NB4 (cell line): ENCODE measurements at regions not wholly inside any gene's neighbourhood (a gene's known extent, or its start where the extent isn't known, plus 50 kb on each side); places are given as distances from the start of the nearest gene placed in this dataset.

Experiments used
- DNase-seq: peaks from one replicate; pipeline ENCODE4 v3.0.0; 2010; ENCODE audit warnings: low read depth
- H3K4me3 ChIP-seq: one replicate; pipeline ENCODE4 v1.5.1; 2011; ENCODE audit warnings: mild to moderate bottlenecking, low read depth, low read length, moderate library complexity
- MAX ChIP-seq: IDR thresholded peaks from 2 replicates; pipeline ENCODE4 v1.6.1; 2011; ENCODE audit warnings: low read depth, low read length
- MYC ChIP-seq: IDR thresholded peaks from 2 replicates; pipeline ENCODE4 v1.6.1; 2011; ENCODE audit warnings: low read depth, low read length
- POLR2A ChIP-seq: IDR thresholded peaks from 2 replicates; pipeline ENCODE4 v1.6.1; 2011; ENCODE audit warnings: mild to moderate bottlenecking; ENCODE audit not compliant: insufficient read length; ENCODE audit errors: extremely low read depth
- TF ChIP-seq, protein P1 (sequence below): IDR thresholded peaks from one replicate; pipeline ENCODE4 v1.5.1; 2012; ENCODE audit warnings: low read depth, low read length

DNA sequence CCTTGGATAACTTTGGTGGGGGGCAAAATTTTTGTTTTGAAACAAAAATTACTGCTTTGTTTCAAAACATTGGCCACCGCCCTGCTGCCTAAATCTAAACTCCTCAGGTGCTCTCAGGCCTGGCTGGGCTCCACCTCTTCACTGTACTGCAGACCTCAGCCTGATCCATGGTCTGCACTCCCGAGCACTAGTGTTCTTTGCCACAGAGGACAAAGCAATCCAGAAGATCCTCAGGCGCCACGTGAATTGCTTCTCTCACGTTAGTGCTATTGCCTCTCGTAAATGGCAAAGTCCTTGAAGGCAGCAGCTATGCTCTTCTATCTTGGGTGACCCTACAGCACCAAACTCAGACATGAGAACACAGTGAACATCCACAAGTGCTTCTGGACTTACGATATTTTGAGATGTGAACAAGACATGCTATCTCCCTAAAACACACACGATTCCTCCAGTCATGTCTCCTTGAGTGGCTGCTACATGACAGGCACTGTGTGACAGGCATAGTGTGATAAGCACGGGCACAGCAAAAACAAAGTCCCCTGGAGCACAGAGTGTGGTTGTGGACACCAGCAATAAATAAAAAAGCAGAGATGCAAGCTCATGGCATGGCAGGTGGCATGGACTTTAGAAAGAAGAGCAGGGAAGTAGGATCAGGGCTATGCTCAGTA is 582.1 kb upstream of the DPP6 start:
- no peak for DNase-seq
- no peak for TF ChIP-seq MYC
- TF ChIP-seq, protein P1, sequence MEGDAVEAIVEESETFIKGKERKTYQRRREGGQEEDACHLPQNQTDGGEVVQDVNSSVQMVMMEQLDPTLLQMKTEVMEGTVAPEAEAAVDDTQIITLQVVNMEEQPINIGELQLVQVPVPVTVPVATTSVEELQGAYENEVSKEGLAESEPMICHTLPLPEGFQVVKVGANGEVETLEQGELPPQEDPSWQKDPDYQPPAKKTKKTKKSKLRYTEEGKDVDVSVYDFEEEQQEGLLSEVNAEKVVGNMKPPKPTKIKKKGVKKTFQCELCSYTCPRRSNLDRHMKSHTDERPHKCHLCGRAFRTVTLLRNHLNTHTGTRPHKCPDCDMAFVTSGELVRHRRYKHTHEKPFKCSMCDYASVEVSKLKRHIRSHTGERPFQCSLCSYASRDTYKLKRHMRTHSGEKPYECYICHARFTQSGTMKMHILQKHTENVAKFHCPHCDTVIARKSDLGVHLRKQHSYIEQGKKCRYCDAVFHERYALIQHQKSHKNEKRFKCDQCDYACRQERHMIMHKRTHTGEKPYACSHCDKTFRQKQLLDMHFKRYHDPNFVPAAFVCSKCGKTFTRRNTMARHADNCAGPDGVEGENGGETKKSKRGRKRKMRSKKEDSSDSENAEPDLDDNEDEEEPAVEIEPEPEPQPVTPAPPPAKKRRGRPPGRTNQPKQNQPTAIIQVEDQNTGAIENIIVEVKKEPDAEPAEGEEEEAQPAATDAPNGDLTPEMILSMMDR = no peak
- no peak for TF ChIP-seq POLR2A
- no peak for TF ChIP-seq MAX
- no peak overlapping the region for H3K4me3 ChIP-seq

DNA sequence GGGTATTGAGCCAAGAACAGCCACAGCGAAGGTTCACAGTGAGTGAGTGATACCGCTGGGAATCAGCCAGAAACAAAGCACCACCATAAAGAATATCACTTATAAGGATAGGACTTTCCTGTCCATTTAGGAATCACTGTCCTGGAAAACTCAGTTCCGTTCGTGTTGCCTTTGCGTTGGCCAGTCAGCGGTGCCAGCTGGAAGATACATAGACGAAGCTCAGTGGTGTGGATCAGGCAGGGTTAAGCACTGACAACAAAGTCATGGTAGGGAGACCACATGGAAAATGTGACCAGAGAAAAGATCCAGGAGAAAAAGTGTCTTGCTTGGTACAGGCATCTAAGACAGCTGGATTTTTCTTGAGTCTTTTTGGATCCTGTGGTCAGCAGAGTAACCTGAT is 579.7 kb upstream of the DPP6 start:
- H3K4me3 ChIP-seq = no peak overlapping the region
- no peak for DNase-seq
- no peak for TF ChIP-seq MAX
- TF ChIP-seq, protein P1 = no peak
- no peak for TF ChIP-seq MYC
- no peak for TF ChIP-seq POLR2A

GRCh38 chr7:153473185-153473584 is 579.0 kb upstream of the DPP6 start:
- H3K4me3 ChIP-seq = no peak overlapping the region
- TF ChIP-seq, protein P1 = no peak
- TF ChIP-seq POLR2A (no peak), MAX (no peak), MYC (no peak)
- no peak for DNase-seq

DNA sequence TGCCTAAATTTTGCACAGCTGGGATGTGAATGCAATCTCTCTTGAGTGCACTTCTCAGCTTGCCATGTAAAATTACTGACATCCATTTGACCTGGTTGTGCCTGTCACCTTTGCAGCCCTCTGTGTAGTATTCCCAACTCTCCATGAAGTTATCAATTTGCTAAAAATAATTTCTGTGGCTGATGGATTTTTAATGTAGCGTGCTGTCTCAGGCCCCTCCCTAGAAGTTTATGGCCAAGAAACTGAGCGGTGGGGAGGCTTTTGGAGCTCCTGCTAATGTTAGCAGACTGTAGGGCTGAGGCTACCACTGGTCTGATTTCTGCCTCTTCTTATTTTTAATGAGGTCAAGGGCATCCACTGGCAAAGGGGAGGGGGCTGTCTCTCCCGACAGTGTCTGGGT is 577.0 kb upstream of the DPP6 start:
- TF ChIP-seq MAX (no peak), MYC (no peak), POLR2A (no peak)
- TF ChIP-seq, protein P1 = no peak

DNA sequence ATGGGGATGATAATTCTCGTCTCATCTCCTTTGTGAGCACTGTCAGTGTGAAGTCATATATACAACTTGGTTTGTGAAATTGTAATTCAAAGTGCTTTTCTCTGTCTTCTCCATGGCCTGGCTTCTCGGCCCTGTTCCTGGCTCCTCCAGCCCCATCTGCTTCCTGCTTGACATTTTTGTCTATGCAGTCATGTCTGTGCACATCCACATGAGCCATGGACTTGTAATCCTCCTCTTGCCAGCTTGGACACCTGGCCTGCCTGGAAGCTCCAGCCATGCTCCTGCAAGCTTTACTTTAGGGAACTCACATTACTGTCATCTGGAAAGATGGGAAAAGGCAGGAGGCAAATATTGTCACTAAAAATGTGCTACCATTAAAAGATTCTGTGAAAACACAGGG is 576.0 kb upstream of the DPP6 start:
- H3K4me3 ChIP-seq = no peak overlapping the region
- DNase-seq = no peak
- TF ChIP-seq MYC (no peak), POLR2A (no peak)

More for the DNA sequence above, 577.0 kb upstream of the DPP6 start:
- no peak for DNase-seq
- no peak overlapping the region for H3K4me3 ChIP-seq

- no peak for DNase-seq
- no peak overlapping the region for H3K4me3 ChIP-seq
- no peak for TF ChIP-seq MAX
- TF ChIP-seq, protein P1 = no peak
- TF ChIP-seq POLR2A = no peak
- no peak for TF ChIP-seq MYC
Observed at GRCh38 chr7:153496257-153496656, 555.9 kb upstream of the DPP6 start.
